Cardiac muscle cell (in vitro differentiated cells and primary cell): ENCODE measurements at regions not wholly inside any gene's neighbourhood (a gene's known extent, or its start where the extent isn't known, plus 50 kb on each side); places are given as distances from the start of the nearest gene placed in this dataset.
A peak's percentile ranks its signal among the peaks of the same experiment; 100 is the strongest.

Experiments
- DNase-seq, 2 donors: peaks; one replicate each; pipeline versions ENCODE4 v3.0.0 to v3.0.0-alpha.2; 2010 to 2017; ENCODE audit warnings: low read depth in 1 of 2, low spot score in 1 of 2
- H3K27ac ChIP-seq: fragments of 200-600 bp; sonication (generic); 2 replicates; pipeline ENCODE4 v1.5.1; 2016
- H3K27me3 ChIP-seq: fragments of 200-600 bp; sonication (generic); 2 replicates; pipeline ENCODE4 v1.6.0; 2016; ENCODE audit warnings: control low read depth
- H3K36me3 ChIP-seq: fragments of 200-600 bp; sonication (generic); 2 replicates; pipeline ENCODE4 v1.5.1; 2016; ENCODE audit warnings: control low read depth
- H3K4me1 ChIP-seq: fragments of 200-600 bp; sonication (generic); 2 replicates; pipeline ENCODE4 v1.8.1; 2017; ENCODE audit warnings: low read depth, mild to moderate bottlenecking, mixed run types
- H3K4me3 ChIP-seq: fragments of 200-600 bp; sonication (generic); 2 replicates; pipeline ENCODE4 v1.5.1; 2016; ENCODE audit warnings: mild to moderate bottlenecking
- H3K9me3 ChIP-seq: fragments of 200-600 bp; sonication (generic); 2 replicates; pipeline ENCODE4 v1.5.1; 2017; ENCODE audit warnings: low read depth, mild to moderate bottlenecking, control low read depth
- TF ChIP-seq, protein P1 (sequence below): IDR thresholded peaks from 2 replicates; pipeline ENCODE4 v1.5.1; 2012; ENCODE audit warnings: low read depth, mild to moderate bottlenecking, low read length

DNA sequence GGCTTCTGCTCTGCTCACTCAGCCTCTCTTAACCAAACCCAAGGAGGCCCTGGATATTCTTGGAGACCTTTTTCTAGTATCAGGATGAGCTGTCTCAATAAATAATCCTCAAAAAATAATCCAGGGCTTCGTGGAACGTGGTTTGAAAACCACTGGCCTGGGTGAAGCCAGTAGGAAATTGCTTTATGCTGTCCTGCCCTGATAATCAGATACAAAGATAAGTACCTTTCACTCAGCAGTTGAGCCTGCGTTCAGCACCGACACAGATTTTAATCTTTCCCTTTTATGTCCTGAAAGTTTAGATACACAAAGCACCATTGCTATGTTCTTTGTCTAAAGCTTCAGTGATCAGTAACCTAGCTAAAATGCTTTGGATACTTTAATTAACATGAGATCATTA lies 460.0 kb downstream of the RFC3 start:
- Histone ChIP-seq H3K4me1 (no peaks in the 10 kb centered on the region), H3K27me3 (no peaks in the 10 kb centered on the region)
- TF ChIP-seq, protein P1, sequence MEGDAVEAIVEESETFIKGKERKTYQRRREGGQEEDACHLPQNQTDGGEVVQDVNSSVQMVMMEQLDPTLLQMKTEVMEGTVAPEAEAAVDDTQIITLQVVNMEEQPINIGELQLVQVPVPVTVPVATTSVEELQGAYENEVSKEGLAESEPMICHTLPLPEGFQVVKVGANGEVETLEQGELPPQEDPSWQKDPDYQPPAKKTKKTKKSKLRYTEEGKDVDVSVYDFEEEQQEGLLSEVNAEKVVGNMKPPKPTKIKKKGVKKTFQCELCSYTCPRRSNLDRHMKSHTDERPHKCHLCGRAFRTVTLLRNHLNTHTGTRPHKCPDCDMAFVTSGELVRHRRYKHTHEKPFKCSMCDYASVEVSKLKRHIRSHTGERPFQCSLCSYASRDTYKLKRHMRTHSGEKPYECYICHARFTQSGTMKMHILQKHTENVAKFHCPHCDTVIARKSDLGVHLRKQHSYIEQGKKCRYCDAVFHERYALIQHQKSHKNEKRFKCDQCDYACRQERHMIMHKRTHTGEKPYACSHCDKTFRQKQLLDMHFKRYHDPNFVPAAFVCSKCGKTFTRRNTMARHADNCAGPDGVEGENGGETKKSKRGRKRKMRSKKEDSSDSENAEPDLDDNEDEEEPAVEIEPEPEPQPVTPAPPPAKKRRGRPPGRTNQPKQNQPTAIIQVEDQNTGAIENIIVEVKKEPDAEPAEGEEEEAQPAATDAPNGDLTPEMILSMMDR: no peak

DNA sequence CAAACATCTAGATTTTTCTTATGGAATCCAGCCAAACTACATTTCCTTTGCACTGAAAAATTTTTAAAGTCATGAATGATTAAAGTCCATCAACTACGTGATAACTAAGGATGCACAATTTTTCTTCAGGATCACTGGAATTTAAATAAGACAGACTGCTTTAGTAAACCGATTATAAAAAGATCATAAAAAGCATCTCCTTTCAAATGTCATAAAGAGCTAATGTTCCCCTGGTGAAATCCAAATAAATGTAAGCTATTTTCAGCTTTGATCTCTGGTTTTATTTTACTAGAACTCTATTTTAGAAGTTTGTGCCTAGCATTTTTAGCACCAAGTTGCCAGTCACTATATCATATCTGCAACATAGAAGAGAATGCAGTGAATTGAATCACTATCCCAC lies 460.8 kb downstream of the RFC3 start:
- no peaks in the 10 kb centered on the region for H3K27me3 ChIP-seq
- H3K9me3 ChIP-seq: no peaks in the 10 kb centered on the region
- H3K4me3 ChIP-seq: no peak overlapping the region
- TF ChIP-seq, protein P1: no peak
- H3K4me1 ChIP-seq: no peaks in the 10 kb centered on the region
- H3K27ac ChIP-seq: no peak overlapping the region
- DNase-seq: no peak
- H3K36me3 ChIP-seq: no peaks in the 10 kb centered on the region

More for the DNA sequence above, 460.0 kb downstream of the RFC3 start:
- Histone ChIP-seq H3K9me3 (no peaks in the 10 kb centered on the region), H3K27ac (no peak overlapping the region), H3K4me3 (no peak overlapping the region), H3K36me3 (no peaks in the 10 kb centered on the region)
- DNase-seq: no peak

DNA sequence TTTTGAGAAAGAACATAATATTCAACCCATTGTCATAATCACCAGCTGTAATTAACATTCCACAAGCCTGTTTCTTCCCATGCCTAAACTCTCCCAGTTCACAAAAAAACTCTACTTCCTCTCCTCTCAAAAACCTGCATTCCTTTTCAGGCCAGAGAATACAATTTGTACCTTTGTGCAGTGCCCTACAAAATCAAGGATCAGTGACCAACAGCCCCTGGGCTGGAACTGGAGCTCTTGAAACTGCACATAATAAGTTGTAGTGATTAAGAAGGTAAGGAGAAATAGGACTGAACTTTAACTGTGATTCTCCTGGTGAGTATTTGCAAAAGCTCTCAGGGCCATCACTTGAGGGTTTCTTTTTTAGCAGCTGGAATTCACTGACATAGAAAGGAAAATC lies 472.7 kb downstream of the RFC3 start:
- Histone ChIP-seq H3K27ac (no peak overlapping the region), H3K27me3 (no peaks in the 10 kb centered on the region), H3K4me3 (no peak overlapping the region), H3K36me3 (no peaks in the 10 kb centered on the region), H3K9me3 (no peaks in the 10 kb centered on the region), H3K4me1 (no peaks in the 10 kb centered on the region)
- no peak for DNase-seq
- TF ChIP-seq, protein P1: no peak

DNA sequence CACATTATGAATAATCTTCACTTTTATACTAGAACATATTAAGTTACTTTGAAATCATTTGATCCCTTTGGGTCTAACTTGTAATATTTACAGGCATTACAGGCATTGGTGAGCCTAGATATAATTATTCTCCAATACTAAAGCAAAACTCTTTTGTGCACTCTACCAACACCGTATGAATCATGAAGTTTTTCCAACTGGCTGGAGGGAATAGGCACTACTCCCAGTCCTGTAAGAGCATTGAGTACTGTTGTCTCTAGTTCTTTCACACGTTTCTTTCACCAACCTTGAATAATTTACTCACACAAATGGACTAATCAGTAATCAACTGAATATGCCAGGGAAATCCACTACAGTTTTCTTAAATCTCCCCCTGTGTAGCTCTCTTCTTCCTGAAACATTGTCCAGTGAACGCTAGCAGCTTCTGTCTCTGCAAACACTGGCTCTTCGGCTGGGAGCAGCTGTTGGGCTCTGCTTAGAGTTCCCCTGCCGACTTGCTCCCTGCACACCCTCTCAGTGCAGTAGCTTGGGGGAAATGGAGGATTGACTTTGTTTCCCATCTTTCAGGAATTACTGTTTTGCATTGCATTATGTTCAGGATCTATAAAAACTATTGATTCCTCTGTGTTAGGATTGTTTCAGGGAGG lies 476.7 kb downstream of the RFC3 start:
- TF ChIP-seq, protein P1: no peak

DNA sequence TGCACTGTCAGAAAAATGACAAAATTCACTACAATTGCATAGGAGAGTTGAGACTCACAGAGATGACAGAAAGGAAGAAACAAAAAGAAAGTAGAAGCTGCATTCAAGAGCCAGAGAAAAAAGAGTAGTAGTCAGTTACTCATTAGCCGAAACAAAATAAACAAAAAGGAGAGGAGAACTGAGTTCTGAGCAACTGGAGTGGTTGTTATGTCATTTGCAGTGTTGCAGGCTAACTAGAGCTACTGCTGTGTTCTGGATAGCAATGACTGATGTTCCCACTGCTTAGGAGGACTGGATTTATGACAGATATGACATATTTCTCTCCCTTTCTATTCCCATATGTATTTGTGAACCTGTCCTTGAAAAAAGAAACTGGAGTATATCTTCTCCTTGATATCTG lies 482.6 kb downstream of the RFC3 start:
- H3K36me3 ChIP-seq: no peaks in the 10 kb centered on the region
- DNase-seq: no peak
- no peak overlapping the region for H3K27ac ChIP-seq
- H3K9me3 ChIP-seq: no peaks in the 10 kb centered on the region
- H3K4me3 ChIP-seq: no peak overlapping the region
- TF ChIP-seq, protein P1: no peak
- H3K27me3 ChIP-seq: no peaks in the 10 kb centered on the region
- H3K4me1 ChIP-seq: no peaks in the 10 kb centered on the region

More for the DNA sequence above, 476.7 kb downstream of the RFC3 start:
- Histone ChIP-seq H3K36me3 (no peaks in the 10 kb centered on the region), H3K27ac (no peak overlapping the region), H3K27me3 (no peaks in the 10 kb centered on the region), H3K4me1 (no peaks in the 10 kb centered on the region), H3K9me3 (no peaks in the 10 kb centered on the region), H3K4me3 (no peak overlapping the region)
- DNase-seq: peak; percentile 2 to 37
